ENCODE measurements at regions not wholly inside any gene's neighbourhood (a gene's known extent, or its start where the extent isn't known, plus 50 kb on each side); places are given as distances from the start of the nearest gene placed in this dataset.

DNA sequence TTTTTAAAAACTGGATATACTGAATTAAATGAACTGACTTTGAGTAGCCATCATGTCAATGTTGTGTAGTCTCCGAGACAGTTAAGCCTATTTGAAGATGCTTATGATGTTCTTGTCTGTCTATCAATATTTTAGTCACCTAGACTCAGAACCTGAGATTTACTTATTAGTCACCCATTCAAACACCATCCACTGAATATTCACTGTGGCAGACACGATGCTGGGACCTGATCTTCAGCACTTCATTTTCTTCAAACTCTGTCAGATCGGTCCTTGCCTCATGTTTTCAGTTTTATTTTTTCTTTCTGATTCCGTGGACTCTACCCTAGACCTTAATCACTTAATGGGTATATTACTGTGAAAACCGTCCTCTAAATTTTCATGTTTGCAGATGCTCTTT, 123.7 kb upstream of the MCHR2 start:
- WGBS, 2 donors = 78 to 81% methylated on average over 5 of the region's 5 CpGs
- H3K4me3 ChIP-seq (ENCODE audit: low read depth in 1 of 2, low read length in 2 of 2) = no peak overlapping the region
- H3K36me3 ChIP-seq (ENCODE audit: control insufficient read depth in 2 of 2, insufficient read depth in 2 of 2, low read length in 1 of 2) = no peaks in the 10 kb centered on the region
- no peaks in the 10 kb centered on the region for H3K4me1 ChIP-seq (ENCODE audit: control insufficient read depth in 2 of 2, insufficient read depth in 2 of 2, low read length in 1 of 2)
- H3K27ac ChIP-seq (ENCODE audit: low read depth in 2 of 2, low read length in 1 of 2) = no peak overlapping the region
- H3K9me3 ChIP-seq (ENCODE audit: control insufficient read depth in 2 of 2, insufficient read depth in 1 of 2, low read depth in 1 of 2, low read length in 1 of 2) = no peaks in the 10 kb centered on the region
- H3K27me3 ChIP-seq (ENCODE audit: control insufficient read depth in 1 of 2, insufficient read depth in 2 of 2, low read length in 2 of 2) = no peaks in the 10 kb centered on the region

DNA sequence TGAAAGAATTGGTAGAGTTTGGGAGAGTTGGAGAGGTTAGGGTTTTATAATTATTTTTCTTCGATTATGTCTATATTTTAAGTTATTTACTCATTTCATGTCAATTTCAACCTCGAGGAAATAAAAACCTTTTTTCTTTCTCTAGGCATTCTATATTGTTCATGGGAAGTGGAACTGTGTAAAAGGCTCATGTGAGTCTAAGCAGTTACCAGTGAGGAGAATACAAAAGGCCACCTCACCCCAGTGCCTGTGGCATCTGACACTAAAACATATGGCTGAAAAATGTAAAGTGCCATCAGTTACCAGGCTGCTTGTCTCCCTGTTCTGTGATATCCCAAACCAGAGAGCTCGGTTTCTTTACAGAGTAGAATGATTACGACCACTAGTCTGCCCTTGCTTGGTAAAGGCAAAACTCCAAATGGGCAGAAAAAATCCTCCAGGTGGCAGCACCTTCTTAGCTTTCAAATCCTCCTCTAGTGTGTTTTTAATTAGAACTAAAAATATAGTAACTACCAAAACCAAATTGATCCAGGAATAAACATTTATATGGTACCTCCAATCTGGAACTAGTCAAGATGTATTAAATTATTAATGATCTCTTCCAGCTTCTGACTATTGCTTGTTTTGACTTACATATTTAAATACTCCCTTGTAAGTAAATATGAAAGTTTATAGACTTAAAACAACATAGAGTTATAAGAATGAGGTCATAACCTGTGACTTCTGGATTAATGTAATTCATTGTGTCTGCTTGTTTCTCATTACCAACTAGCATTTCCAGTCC, 122.6 kb upstream of the MCHR2 start:
- WGBS, 2 donors = 18 to 25% methylated on average over 4 of the region's 4 CpGs
- H3K4me3 ChIP-seq (ENCODE audit: low read depth in 1 of 2, low read length in 2 of 2) = no peak overlapping the region
- H3K9me3 ChIP-seq (ENCODE audit: control insufficient read depth in 2 of 2, insufficient read depth in 1 of 2, low read depth in 1 of 2, low read length in 1 of 2) = no peaks in the 10 kb centered on the region
- H3K4me1 ChIP-seq (ENCODE audit: control insufficient read depth in 2 of 2, insufficient read depth in 2 of 2, low read length in 1 of 2) = no peaks in the 10 kb centered on the region
- H3K36me3 ChIP-seq (ENCODE audit: control insufficient read depth in 2 of 2, insufficient read depth in 2 of 2, low read length in 1 of 2) = no peaks in the 10 kb centered on the region
- H3K27ac ChIP-seq (ENCODE audit: low read depth in 2 of 2, low read length in 1 of 2) = no peak overlapping the region
- H3K27me3 ChIP-seq (ENCODE audit: control insufficient read depth in 1 of 2, insufficient read depth in 2 of 2, low read length in 2 of 2) = no peaks in the 10 kb centered on the region

GRCh38 chr6:100115407-100116101, 121.5 kb upstream of the MCHR2 start:
- Histone ChIP-seq H3K27me3 (ENCODE audit: control insufficient read depth in 1 of 2, insufficient read depth in 2 of 2, low read length in 2 of 2) (no peaks in the 10 kb centered on the region), H3K4me3 (ENCODE audit: low read depth in 1 of 2, low read length in 2 of 2) (no peak overlapping the region), H3K9me3 (ENCODE audit: control insufficient read depth in 2 of 2, insufficient read depth in 1 of 2, low read depth in 1 of 2, low read length in 1 of 2) (no peaks in the 10 kb centered on the region), H3K4me1 (ENCODE audit: control insufficient read depth in 2 of 2, insufficient read depth in 2 of 2, low read length in 1 of 2) (no peaks in the 10 kb centered on the region), H3K27ac (ENCODE audit: low read depth in 2 of 2, low read length in 1 of 2) (no peak overlapping the region), H3K36me3 (ENCODE audit: control insufficient read depth in 2 of 2, insufficient read depth in 2 of 2, low read length in 1 of 2) (no peaks in the 10 kb centered on the region)
- 77 to 81% methylated on average over 1 of the region's 1 CpG for WGBS, 2 donors

- H3K27ac ChIP-seq (ENCODE audit: low read depth in 2 of 2, low read length in 1 of 2) = no peak overlapping the region
- no peaks in the 10 kb centered on the region for H3K36me3 ChIP-seq (ENCODE audit: control insufficient read depth in 2 of 2, insufficient read depth in 2 of 2, low read length in 1 of 2)
- WGBS, 2 donors = 55 to 58% methylated on average over 8 of the region's 8 CpGs
- H3K27me3 ChIP-seq (ENCODE audit: control insufficient read depth in 1 of 2, insufficient read depth in 2 of 2, low read length in 2 of 2) = no peaks in the 10 kb centered on the region
- H3K4me3 ChIP-seq (ENCODE audit: low read depth in 1 of 2, low read length in 2 of 2) = no peak overlapping the region
- no peaks in the 10 kb centered on the region for H3K9me3 ChIP-seq (ENCODE audit: control insufficient read depth in 2 of 2, insufficient read depth in 1 of 2, low read depth in 1 of 2, low read length in 1 of 2)
- no peaks in the 10 kb centered on the region for H3K4me1 ChIP-seq (ENCODE audit: control insufficient read depth in 2 of 2, insufficient read depth in 2 of 2, low read length in 1 of 2)
Measured at GRCh38 chr6:100112855-100113508, 119.0 kb upstream of the MCHR2 start.

GRCh38 chr6:100105919-100106529, 112.0 kb upstream of the MCHR2 start:
- Histone ChIP-seq H3K27ac (ENCODE audit: low read depth in 2 of 2, low read length in 1 of 2) (no peak overlapping the region), H3K4me1 (ENCODE audit: control insufficient read depth in 2 of 2, insufficient read depth in 2 of 2, low read length in 1 of 2) (no peaks in the 10 kb centered on the region), H3K9me3 (ENCODE audit: control insufficient read depth in 2 of 2, insufficient read depth in 1 of 2, low read depth in 1 of 2, low read length in 1 of 2) (no peaks in the 10 kb centered on the region), H3K36me3 (ENCODE audit: control insufficient read depth in 2 of 2, insufficient read depth in 2 of 2, low read length in 1 of 2) (no peaks in the 10 kb centered on the region), H3K27me3 (ENCODE audit: control insufficient read depth in 1 of 2, insufficient read depth in 2 of 2, low read length in 2 of 2) (no peaks in the 10 kb centered on the region), H3K4me3 (ENCODE audit: low read depth in 1 of 2, low read length in 2 of 2) (no peak overlapping the region)
- 54 to 55% methylated on average over 7 of the region's 7 CpGs for WGBS, 2 donors

DNA sequence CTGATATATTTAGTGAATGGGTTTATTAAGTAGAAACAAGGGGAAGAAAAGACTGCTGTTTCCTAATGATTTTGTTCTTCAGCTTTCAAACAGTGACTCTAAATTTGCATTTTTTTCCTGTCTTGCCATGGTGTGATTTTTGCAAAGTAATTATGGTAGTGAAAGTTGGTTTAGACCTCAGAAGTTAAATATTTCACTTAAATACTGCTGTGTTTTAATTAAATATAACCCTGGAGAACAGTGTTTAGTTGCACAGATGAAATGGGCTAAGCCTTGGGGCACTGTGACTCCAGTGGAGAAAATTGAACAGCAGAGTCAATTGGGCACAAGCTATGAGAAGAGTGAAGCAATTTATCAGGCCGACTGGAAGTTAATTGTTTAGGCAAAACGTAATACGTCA, 111.1 kb upstream of the MCHR2 start:
- H3K27ac ChIP-seq (ENCODE audit: low read depth in 2 of 2, low read length in 1 of 2) = no peak overlapping the region
- no peaks in the 10 kb centered on the region for H3K9me3 ChIP-seq (ENCODE audit: control insufficient read depth in 2 of 2, insufficient read depth in 1 of 2, low read depth in 1 of 2, low read length in 1 of 2)
- 54 to 62% methylated on average over 3 of the region's 3 CpGs for WGBS, 2 donors
- H3K4me1 ChIP-seq (ENCODE audit: control insufficient read depth in 2 of 2, insufficient read depth in 2 of 2, low read length in 1 of 2) = no peaks in the 10 kb centered on the region
- H3K4me3 ChIP-seq (ENCODE audit: low read depth in 1 of 2, low read length in 2 of 2) = no peak overlapping the region
- H3K36me3 ChIP-seq (ENCODE audit: control insufficient read depth in 2 of 2, insufficient read depth in 2 of 2, low read length in 1 of 2) = no peaks in the 10 kb centered on the region
- no peaks in the 10 kb centered on the region for H3K27me3 ChIP-seq (ENCODE audit: control insufficient read depth in 1 of 2, insufficient read depth in 2 of 2, low read length in 2 of 2)

- Histone ChIP-seq H3K4me1 (ENCODE audit: control insufficient read depth in 2 of 2, insufficient read depth in 2 of 2, low read length in 1 of 2) (no peaks in the 10 kb centered on the region), H3K27me3 (ENCODE audit: control insufficient read depth in 1 of 2, insufficient read depth in 2 of 2, low read length in 2 of 2) (no peaks in the 10 kb centered on the region), H3K4me3 (ENCODE audit: low read depth in 1 of 2, low read length in 2 of 2) (no peak overlapping the region), H3K27ac (ENCODE audit: low read depth in 2 of 2, low read length in 1 of 2) (no peak overlapping the region), H3K9me3 (ENCODE audit: control insufficient read depth in 2 of 2, insufficient read depth in 1 of 2, low read depth in 1 of 2, low read length in 1 of 2) (no peaks in the 10 kb centered on the region), H3K36me3 (ENCODE audit: control insufficient read depth in 2 of 2, insufficient read depth in 2 of 2, low read length in 1 of 2) (no peaks in the 10 kb centered on the region)
- WGBS, 2 donors = 77 to 84% methylated on average over 2 of the region's 2 CpGs
Measured at GRCh38 chr6:100103931-100104330, 109.9 kb upstream of the MCHR2 start.

- 77 to 87% methylated on average over 3 of the region's 3 CpGs for WGBS, 2 donors
Measured at GRCh38 chr6:100103194-100103593, 109.2 kb upstream of the MCHR2 start.

GRCh38 chr6:100101644-100102043, 107.6 kb upstream of the MCHR2 start:
- Histone ChIP-seq H3K36me3 (ENCODE audit: control insufficient read depth in 2 of 2, insufficient read depth in 2 of 2, low read length in 1 of 2) (no peaks in the 10 kb centered on the region), H3K27me3 (ENCODE audit: control insufficient read depth in 1 of 2, insufficient read depth in 2 of 2, low read length in 2 of 2) (no peaks in the 10 kb centered on the region), H3K4me3 (ENCODE audit: low read depth in 1 of 2, low read length in 2 of 2) (no peak overlapping the region), H3K27ac (ENCODE audit: low read depth in 2 of 2, low read length in 1 of 2) (no peak overlapping the region), H3K9me3 (ENCODE audit: control insufficient read depth in 2 of 2, insufficient read depth in 1 of 2, low read depth in 1 of 2, low read length in 1 of 2) (no peaks in the 10 kb centered on the region), H3K4me1 (ENCODE audit: control insufficient read depth in 2 of 2, insufficient read depth in 2 of 2, low read length in 1 of 2) (no peaks in the 10 kb centered on the region)
- 63 to 69% methylated on average over 3 of the region's 3 CpGs for WGBS, 2 donors

More at GRCh38 chr6:100103194-100103593, 109.2 kb upstream of the MCHR2 start:
- H3K27me3 ChIP-seq (ENCODE audit: control insufficient read depth in 1 of 2, insufficient read depth in 2 of 2, low read length in 2 of 2) = no peaks in the 10 kb centered on the region
- no peak overlapping the region for H3K4me3 ChIP-seq (ENCODE audit: low read depth in 1 of 2, low read length in 2 of 2)
- no peak overlapping the region for H3K27ac ChIP-seq (ENCODE audit: low read depth in 2 of 2, low read length in 1 of 2)
- H3K9me3 ChIP-seq (ENCODE audit: control insufficient read depth in 2 of 2, insufficient read depth in 1 of 2, low read depth in 1 of 2, low read length in 1 of 2) = no peaks in the 10 kb centered on the region
- no peaks in the 10 kb centered on the region for H3K36me3 ChIP-seq (ENCODE audit: control insufficient read depth in 2 of 2, insufficient read depth in 2 of 2, low read length in 1 of 2)
- no peaks in the 10 kb centered on the region for H3K4me1 ChIP-seq (ENCODE audit: control insufficient read depth in 2 of 2, insufficient read depth in 2 of 2, low read length in 1 of 2)
